ENCODE measurements at regions not wholly inside any gene's neighbourhood (a gene's known extent, or its start where the extent isn't known, plus 50 kb on each side); places are given as distances from the start of the nearest gene placed in this dataset.

DNA sequence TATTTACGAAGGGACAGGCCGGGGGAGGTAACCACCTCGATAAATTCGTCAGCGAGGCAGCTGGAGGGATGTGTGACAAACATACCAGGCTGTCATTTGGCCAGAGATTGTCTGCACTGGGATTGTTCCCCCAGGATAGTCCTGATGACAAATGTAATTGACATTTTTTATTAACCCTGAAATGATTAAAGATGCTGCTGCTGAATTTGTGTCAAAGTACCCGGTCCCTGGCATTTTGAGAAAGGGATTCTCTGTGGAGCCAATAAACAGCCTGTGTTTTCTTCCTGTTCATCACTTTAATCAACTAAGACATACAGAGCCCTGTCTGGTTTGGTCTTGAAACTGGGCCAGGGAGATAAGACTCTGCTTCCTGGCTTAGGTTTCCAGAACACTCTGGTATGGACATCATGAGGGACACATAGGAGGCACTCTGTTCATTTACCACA lies 117.6 kb downstream of the SLC25A47 start:
- DNase-seq: no peak

DNA sequence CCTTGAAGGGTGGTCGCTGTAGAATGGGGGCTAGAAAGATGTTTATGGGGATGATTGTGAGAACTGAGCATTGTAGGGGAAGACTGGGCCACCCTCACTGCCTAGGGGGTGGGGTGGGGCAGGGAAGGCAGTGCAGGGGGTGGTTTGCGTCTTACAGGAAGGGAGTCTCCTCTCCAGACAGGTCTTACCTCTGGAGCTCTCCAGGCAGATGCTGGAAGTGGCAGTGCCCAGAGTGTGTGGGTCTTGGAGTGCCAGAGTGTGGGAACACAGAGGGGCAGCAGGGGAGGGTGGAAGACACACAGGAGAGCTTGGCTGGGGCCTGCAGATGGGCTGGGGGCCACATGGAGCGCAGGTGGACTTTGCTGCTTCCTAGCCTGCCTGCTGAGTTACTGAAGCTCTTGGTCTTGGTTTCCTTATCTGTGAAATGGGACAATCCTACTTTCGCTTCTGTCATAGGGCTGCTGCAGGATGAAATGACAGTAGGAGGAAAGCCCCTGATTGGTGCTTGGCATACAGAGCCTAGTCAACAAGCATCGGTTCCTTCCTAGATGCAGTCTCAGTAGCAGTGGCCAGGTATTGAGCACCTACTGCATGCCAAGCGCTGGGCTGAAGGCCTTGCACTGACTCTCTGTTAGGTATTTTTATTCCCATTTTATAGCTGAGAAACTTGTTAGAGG lies 118.3 kb downstream of the SLC25A47 start:
- DNase-seq: no peak

DNA sequence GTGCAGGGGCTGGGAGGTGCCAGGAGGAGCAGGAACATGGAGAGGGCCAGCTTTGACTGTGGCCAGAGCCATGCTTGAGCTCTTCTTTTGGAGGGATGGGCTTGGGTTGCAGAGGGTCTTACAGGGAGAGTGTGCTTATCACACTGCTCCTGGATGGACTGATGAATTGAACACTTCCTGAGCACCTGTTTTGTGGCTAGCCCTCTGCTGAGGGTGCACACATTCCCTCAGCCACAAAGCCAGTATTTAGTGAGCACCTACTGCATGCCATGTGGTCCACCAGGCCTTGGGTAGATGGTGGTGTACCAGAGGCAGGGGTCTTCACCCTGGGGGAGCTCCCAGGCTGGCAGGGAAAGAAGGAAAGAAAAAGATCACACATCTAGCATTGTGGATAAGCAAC lies 118.9 kb downstream of the SLC25A47 start:
- DNase-seq: no peak

DNA sequence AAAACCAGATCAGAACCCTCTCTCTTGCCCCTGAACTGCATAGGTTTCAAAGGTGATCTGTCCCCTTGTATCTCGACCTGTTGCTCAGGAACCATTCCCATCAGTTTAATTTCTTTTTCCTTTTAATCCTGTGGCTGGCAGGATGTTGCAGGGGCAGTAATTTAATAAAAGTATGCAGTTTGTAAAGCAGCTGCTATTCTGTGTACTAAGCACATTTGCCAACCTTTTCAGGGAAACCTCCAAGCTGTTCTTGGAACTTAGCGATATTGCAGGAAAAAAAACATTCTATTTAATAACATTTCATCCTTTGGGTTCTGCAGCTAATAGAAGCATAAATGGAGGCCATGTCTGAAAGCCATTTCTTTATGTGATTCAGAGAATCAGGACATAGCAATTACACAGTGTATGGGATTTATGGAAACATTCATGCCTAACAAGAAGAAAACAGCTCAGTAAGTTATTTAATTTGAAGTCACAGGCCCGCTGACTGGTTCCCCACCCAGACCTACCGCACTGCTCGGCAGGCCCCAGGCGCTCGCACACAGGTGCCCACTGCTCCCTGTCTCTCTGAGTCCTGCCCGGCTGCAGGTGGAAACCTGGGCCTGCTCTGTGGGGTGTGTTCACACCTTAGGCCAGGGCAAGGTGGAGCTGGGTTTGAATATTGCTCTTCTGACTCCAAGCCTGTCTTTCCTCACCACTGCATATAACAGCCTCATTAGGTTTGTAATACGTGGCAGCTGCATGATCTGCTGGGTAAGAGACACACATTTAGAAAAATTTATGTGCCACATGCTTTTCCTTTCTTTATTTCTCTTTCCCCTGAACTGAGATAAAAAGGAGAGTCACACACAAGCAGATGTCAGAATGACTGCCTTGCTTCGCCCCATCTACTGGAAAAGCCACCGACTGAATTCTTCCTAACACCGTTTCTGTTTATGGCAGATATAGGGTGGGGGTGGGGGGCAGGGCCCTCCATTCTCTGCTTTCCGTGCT lies 119.7 kb downstream of the SLC25A47 start:
- no peak for DNase-seq

DNA sequence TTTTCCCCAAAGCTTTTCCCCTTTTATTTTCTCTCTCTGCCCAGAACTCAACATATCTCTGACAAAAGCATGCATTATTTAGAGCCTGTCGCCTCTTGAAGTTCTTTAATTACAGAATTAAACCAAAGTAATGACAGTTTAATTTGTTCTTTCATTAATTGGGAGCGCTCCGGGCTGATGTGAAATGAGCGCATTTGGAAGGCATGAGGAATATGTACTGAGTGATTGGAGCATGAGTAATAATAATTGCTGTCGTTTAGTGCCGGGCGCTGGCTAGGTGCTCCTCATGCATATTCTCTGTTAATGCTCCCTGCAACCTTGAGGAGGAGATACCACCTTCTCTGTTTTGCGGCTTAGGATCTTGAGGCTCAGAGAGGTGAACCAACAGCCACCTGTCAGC lies 120.5 kb downstream of the SLC25A47 start:
- no peak for DNase-seq

DNA sequence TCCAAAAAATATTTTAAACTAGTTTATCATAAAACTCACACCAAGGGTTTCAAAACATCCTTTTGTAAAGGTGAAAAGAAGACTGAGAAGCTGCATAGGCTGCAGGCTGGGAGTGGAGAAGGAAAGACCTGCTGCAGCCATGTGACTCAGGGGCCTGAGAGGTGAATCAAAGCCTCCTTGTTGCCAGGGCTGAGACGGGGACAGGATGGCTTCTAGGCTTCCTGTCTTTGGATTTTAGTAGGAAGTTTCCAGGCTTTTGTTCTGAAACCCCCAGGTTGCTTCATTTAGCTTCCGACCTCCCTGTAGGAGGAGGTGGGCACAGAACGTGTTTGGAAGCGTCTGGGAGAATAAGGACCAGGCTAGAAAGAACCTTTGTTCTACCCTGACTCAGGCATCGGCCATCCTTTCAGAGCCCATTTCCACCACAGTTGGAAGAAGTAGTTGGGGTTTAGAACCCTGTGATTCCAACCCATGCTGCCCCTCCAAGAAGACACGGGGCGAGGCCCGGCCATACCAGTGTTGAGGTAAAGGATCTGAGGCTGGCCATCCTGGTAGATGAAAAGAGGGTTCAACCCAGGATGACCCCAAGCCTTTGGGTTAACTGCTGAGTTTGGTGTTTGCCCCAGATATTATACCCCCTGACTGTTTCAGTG lies 122.4 kb downstream of the SLC25A47 start:
- no peak for DNase-seq

DNA sequence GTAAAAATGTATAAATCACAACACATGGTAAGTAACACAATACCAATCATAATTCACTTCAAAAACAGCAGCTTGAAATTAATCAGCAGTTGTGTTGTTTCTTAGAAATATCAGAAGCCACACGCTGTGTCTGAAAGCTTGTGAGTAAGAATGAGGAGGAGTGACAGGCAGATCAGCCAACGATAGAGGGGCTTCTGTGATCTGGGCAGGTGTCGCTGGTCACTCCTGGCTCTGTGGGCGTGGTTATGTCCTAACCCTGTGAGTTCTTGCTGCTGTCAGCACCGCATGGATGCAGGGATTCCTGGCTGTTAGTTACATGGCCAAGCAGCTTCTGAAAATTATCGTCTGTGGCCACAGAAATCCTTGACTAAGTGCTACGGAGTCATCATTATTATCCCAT lies 123.4 kb downstream of the SLC25A47 start:
- no peak for DNase-seq

DNA sequence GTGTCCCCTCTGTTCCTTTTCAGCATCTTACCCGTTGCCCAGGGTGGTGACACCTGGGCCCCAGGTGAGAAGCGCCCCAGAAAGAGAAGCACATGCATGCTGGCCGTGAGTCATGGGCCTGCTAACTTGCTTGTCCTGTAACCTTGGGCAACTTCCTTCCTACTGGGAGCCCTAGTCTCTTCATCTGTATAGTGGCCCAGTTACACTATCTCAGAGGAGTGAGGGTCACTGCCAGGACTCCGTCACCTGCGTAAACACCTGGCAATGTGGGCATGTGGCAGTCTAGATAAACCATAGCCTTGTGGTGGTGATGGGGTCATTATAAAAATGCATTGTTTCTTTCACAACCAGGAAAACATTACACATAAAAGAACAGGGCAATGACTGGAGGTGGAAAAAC lies 125.2 kb downstream of the SLC25A47 start:
- DNase-seq: no peak

DNA sequence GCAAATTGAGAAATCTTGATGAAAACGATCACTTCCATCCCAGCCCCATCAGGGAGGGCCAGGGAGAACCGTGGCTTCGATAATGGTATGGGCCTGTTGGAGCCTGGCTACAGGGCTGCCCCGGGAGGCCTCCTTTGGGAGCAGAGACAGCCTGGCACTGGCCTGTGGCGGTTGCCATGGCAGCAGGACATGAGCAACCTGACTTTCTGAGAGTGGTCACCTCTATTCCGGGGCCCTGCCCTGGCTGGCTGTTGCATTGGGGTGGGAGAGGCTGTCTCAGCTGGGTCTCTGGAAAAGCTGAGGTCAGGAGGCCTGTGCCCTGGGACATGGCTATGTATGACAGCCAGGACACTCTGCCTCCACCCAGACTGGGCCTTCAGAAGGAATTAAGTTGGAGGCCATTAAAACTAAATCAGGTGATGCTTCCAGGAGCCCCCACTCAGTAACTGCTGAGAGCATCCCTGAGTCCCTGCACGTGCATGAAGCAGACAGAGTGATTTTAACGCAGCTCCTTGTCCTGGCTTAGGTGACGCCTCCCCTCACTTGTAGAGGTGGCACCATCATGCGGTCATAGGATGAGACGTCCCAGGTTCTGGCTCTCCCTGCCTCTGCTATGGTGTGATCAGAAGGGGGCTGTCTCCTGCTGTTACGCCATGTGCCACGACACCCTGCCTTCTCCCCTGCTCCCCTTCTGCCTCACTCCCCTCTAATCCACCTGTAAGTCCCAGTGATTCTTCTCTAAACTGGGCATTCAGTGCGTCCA lies 126.3 kb downstream of the SLC25A47 start:
- no peak for DNase-seq

DNA sequence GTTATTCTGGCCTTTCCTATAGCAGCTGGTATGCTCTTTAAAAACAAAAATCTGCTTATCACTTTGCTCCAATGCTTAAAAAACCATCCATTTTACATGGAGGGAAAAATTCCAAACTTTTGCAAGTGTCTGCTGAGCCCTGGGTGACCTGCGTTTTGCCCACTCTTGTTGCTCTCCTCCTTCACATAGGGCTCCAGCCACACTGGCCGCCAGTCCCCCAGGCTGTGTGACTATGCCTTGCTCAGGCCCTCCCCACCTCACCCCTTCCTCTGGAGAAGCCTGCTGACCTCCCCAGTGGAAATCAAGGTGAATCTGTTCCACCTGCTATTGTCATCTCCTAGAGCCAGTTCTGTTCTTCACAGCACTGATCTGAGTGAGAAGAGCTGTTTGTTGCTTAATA lies 126.9 kb downstream of the SLC25A47 start:
- DNase-seq: no peak

DNA sequence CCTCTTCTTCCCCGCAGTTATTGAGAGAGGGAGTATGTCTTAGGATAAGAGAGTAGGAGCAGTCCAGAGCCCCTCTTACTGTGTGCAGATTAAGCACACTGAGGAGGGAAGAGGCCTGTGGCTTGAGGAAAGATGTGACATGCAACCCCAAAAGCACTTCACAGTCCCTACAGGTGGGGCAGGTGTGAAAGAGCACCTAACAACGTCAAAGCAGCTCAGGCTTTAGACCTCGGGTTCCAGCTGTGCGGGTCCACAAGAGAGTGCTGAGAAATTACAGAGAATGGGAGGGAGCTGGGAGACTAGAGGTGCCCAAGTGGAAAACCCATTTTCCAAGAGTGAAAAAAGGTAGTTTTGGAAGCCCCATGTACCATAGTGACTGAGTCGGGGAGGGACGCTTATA lies 127.6 kb downstream of the SLC25A47 start:
- no peak for DNase-seq

DNA sequence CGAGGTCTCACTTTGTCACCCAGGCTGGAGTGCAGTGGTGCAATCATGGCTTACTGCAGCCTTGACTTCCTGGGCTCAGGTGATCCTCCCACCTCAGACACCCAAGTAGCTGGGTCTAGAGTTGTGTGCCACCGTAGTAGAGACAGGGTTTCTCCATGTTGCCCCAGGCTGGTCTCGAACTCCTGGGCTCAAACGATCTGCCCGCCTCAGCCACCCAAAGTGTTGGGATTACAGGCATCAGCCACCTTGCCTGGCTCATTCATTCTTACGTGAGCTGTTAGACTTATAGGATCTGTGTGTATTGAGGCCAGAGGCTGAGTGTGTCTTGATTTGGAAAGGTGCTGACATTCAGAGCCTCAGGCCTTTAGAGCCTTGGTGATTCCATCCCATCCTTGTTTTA lies 128.1 kb downstream of the SLC25A47 start:
- DNase-seq: no peak

DNA sequence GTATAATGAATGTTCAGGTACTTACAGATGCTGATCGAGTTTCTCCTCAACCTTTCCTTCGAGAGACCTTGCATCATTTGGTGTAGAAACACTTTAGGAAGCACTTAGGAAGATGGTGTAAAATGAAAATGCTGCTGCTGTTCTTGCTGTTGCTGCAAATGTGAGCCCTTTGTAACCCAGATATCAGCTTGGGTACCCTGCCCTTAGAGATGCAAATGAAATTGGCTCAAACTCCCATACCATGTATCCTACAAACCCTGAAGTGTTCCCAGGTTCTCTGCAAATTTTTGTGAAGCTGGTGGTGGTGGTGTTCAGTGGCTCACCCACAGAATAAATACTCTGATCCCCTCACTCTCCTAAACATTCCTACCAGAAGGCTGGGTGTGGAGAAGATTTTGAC lies 130.8 kb downstream of the SLC25A47 start:
- no peak for DNase-seq

DNA sequence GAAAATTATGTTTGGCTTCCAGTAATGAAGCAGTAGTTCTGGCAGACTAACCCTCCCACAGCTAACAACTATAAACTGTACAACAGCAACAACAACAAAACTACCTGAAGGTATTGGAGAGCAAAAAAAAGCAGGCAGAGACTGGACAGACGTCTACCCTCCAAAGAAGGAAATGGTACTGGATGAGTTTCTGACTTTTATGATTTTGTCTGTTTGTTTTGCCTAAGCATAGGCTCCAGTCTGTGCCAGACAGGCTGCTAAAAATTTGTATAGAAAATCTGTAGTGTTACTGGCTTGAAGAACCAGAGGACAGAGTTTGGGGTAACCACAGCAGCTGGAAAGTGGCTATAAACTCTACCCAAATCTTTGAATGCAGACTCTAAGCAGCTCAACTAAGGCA lies 131.3 kb downstream of the SLC25A47 start:
- DNase-seq: no peak

DNA sequence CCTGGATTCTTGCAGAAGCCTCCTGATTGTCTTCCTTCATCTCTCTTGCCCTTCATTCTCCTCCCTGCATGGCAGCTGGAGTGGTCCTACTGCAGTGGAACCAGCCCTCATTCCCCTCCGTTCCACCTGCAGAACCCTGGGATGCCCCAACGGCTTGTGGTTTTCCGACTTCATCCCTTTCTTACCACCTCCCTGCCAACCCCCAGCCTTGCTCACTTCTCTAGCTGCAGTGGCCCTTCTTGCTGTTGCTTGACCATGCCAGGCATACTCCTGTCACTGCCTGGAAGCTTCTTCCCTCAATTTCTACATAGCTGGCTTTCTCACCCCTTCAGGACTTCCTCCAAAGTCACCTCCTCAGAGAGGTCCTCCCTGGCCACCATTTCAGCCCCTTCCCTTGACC lies 123.3 kb downstream of the BEGAIN start:
- no peak for DNase-seq

DNA sequence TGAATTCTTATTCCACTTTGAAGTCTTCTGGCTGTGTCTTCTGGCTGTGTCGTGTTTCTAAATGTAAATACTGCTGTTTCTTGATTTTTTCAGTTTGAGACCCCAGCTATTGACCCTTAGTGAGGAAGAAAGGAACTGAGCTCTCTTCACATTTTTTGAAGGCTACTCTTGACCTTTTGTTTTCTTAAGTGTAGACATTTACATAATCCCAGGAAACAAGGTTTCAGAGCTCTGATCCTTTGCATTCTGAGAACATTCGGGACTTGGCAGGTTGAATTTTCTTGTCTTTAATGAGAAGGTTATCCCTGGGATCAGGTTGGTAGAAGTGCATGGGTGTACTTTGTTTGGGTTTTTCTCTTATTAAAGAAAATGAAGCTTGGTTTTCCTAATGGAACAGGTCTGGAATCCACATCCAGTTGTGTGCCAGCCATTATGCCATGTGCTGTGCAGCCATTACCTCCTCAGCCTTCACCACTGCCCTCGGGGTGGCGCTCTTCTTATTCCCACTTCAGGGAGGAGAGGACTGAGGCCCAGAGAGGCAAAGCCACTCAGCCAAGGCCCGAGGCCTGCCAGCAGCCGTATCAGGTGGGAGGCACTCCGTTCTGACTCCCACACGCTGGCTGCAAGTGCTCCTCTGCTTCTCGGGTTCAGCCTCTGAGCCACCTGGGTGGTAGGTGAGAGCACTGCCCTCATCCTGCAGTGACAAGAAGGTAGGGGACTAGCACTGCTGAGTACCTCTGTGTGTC lies 120.9 kb downstream of the BEGAIN start:
- no peak for DNase-seq

DNA sequence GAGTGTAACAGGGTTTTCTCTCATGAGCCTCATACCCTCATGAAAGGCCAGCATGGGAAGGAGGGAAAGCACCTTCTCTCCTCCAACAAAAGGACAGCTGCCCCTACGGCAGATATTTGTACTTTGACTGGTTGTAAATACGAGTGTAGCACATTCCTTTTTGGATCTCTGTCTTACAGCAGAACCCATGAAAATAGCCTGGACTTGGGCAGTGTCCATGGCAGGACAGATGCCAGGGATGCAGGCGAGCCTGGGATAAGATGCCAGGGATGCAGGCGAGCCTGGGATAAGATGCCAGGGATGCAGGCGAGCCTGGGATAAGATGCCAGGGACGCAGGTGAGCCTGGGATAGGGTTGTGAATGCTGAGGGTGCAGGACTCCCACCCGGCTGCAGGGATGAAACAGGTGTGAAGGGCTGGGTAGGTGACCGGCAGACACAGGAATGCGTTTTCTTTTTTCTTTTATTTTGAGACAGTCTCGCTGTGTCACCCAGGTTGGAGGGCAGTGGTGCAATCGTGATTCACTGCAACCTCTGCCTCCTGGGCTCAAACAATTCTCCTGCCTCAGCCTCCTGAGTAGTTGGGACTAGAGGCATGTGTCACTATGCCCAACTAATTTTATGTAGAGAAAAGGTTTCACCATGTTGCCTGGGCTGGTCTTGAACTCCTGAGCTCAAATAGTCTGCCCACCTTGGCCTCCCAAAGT lies 120.0 kb downstream of the BEGAIN start:
- DNase-seq: no peak

DNA sequence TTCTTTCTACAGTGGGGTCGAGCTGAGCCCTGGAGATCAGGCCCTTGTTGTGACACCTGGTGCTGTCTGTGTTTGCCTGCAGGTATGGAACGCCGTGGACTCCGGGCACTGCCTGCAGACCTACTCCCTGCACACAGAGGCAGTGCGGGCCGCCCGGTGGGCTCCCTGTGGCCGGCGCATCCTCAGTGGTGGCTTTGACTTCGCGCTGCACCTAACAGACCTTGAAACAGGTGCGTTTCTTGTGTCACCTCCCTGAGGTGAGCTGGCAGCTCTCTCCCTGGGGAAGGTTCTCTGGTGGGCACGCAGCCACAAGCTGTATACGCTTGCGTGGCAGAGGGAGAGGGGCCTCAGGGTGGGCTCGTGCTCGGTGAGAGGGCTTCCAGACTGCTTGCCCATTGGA lies 119.3 kb downstream of the BEGAIN start:
- no peak for DNase-seq

DNA sequence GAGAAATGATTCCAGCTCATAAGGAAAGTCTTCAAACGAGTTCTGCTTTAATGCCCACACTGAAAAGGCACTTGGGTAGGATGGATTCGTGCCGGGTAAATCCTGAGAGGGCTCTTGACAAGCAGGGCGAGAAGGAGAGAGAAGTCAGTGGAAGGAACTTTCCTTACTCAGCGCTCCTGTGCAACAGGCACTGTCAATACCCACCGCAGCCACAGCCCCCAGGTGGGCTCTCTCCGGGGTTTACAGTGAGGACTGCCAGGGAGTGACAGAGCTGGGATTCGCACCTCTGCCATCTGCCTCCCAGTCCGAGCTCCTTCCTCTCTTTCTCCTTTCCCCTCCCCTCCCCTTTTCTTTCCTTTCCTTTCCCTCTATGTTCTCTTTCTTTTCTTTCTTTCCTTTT lies 118.7 kb downstream of the BEGAIN start:
- no peak for DNase-seq

DNA sequence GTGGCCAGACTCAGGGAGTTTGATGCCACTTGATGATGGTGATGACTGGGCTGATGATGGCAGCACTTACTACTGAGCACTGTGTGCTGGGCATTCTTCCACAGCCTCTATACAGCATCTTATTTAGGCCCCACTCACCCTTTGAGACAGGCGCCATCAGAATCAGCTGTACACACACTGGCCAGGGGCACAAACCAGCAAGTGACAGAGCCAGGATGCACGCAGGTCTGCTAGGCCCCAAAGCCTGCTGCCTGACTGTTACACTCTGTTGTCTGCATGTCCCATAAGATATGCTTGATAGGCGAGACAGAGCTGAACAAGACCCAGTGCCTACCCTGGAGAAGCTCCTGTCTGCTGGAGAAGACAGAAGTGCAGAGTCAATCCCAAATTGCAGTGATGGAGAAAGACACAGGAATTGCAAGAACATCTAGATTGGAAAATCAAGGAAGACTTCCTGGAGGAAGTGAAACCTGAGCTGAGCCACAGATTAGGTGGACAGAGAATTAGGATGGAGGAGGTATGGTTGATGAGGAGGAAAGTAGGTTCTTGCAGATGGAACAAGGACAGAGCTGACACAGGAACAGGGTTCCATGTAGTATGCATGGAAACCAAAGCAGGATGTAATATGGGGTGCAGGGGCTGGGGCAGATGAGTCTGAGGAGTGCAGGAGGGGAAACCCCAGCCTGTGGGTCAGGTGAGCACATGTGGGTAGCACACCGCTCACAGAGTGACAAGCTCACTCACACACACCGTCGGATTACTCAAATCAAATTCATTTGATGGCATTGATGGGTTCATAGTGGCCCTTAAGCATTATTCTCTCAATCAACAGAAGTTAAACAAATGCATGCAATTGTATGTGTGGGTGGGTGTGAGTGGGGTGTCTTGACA lies 117.3 kb downstream of the BEGAIN start:
- DNase-seq: no peak

DNA sequence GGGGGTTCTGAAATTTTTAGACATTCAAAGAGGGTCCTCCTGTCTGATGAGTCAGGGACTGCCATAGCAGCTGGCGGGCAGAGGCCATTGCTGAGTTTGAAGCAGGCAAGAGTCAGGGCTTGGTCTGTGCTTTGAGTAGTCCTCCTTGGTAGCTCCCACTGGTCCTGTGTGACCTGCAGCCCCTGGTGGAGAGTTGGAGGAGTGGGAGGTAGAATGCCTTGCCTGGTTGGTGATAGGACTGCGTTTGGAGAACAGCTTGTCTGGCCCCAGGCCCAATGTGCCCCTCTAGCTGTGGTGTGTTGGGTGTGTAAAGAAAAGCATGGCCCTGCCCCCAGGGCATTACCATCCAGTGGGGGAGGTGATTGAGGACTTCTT lies 116.7 kb downstream of the BEGAIN start:
- no peak for DNase-seq
